Hindlimb muscle (tissue), 1 donor: ENCODE measurements at regions not wholly inside any gene's neighbourhood (a gene's known extent, or its start where the extent isn't known, plus 50 kb on each side); places are given as distances from the start of the nearest gene placed in this dataset.

ENCODE experiments used
- DNase-seq: peaks from one replicate; pipeline ENCODE4 v3.0.0-alpha.2; 2013

- DNase-seq = no peak
Measured at GRCh38 chr2:136238286-136239078, 120.5 kb upstream of the CXCR4 start.

DNA sequence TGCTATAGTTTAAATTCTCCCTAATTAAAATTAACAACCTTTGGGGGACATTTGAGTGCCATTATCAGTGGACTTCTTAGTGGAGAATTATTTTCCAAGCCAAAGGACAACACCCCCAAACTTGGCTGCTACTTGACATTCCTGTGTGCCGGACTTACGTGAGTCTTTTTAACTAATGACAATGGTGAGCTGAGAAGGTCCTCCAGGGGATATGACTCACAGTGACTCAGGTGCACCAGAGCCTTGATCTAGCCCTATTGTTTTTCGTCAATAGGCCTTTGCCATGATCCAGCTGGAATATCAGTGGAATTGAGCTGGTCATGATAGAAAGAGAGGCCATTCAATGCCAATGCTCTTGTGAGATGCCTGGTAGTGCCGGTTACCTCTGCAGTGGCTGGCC lies 118.1 kb upstream of the CXCR4 start:
- no peak for DNase-seq

GRCh38 chr2:136235546-136235945 lies 117.6 kb upstream of the CXCR4 start:
- no peak for DNase-seq

DNA sequence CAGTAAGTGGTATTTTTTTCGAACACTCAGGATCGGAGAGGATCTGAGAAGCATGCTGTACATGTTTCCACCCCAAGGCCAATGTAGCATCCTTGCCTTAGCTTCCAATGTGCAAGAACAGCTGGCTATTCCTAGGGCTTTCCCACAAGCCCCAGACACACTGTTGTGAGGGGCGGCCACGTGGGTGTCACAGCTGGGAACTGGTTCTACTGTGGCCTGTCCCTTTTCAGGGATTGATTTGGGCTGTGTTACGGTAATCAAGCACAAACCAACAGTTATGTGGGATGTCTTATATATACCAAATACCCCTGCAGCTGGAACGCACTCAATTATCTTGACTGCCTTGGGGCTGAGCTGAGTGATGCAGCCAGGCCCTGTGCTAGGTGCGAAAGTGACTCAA lies 116.3 kb upstream of the CXCR4 start:
- DNase-seq = no peak

DNA sequence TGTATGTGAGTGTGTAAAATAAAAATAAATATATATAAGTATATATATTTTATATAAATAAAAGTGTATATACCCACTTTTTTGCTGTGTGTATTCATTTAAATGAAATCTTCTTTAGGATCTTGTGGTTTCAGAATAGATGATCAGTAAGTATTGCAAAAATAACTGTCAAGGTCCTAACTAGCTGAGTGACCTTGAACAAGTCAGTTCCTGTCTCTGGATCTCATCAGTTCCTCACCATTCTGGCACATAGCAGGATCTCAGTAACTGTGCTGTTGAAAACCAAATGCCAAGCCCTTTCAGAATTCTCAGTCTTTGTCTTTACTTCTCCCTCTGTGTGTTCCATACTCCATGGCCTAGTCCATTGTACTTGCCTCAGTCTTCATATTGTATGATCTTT lies 115.3 kb upstream of the CXCR4 start:
- DNase-seq = no peak

GRCh38 chr2:136232456-136233172 lies 114.7 kb upstream of the CXCR4 start:
- no peak for DNase-seq

DNA sequence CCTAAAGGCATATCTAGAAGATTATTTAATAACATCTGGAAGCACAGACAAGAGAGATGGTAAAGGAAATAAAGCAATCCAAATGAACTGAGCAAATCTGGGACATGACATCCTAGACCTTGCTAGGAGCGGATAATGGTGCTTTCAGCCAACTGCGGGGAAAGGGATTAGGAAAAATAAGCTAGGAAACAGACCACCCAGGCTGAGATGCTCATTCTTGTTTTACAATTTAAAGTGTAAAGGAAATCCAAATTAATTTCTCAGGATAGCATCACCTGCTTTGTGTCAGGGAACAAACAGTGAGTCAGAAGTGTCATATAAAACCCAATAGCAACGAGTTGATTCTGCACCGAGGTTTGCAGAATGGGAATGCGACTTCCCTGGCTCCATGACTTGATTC lies 112.5 kb upstream of the CXCR4 start:
- no peak for DNase-seq

DNA sequence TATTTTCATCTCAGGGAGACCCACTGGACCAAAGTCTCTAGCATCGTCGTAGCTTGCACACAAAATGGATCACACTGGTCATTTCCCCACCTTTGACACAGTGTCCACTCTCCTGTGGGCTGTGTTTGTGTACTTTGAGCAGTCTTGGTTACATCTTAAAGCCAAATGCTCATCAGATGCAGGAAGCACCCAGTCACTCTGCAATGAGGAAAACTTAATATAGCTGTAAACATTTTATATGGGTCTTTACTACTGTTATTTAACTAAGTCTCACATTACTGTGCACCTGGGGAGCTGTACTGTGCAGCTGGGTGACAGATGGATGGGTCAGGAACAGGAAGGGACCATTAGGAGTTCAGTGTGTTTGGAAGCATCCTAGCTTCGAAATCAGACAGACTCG lies 109.0 kb upstream of the CXCR4 start:
- no peak for DNase-seq

DNA sequence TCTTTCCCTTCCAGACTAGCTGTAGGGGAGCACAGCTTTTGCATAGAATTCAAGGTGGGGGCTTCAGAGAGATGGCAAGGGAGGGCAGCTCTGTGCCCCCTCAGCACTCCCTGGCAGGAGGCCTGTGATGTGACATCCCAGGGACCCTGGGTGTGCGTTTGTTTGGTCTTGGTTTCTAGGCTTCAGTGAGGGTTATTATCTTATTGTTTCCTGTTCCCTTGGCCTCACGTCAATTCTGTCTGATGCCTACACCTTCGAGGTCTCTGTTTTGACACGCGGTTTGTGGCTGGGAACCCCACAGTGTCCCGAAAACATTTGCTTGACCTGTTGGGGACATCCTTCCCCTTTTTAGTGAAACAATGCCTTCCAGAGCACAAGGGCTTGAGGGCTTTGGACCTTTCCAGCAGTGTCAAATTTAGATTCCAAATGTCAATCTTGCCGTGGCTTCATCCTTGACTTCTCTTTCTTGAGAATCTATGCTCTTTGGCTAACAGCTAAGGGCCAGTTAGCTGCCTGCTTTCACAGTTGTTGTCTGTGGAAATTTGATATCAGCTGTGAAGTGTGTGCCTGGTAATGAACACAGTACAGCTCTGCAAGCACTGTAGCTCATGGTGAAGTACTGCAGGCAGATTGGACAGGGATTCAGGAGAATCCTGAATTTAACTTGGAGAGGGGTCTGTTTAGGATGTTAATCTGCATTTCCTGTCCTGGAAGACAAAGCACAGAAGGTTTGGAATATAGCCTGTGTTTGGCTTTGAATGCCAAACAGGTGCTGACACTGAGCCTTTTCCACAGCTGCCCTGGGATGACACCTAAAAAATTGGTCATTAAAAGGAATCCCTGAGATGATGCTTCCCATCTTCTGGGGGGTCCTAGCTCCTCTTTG lies 108.2 kb upstream of the CXCR4 start:
- no peak for DNase-seq

DNA sequence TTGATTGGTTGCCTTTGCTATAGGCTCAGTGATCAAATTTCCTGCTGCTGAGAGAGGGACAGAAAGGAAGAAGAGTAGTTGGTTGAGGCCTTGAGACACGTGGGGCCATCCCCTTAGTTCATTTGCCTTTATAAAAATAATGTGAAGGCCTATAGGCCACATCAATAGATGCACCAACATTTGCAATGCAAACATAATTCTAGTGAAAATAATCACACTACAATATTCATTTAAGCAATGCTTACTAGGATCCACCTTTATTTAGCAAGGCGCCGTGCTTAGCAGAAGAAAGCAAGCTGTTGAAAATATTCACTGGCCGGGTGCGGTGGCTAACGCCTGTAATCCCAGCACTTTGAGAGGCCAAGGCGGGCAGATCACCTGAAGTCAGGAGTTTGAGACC lies 105.3 kb upstream of the CXCR4 start:
- DNase-seq = no peak

DNA sequence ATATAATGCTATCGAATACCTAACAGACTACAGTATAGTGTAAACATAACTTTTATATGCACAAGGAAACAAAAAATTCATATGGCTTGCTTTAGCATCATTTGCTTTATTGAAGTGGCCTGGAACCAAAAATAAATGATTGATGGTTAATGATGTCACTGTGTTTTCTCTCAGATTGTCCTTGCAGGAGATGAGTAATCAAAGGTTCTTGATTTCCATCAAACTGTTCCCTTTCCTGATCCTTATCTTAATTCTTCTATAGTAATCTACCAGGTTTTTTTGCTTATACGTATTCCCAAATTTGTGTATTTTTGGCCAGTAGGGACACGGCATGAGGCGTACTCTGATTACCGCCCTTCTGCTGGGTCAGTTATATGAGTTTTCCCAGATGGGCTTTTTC lies 104.9 kb upstream of the CXCR4 start:
- no peak for DNase-seq

DNA sequence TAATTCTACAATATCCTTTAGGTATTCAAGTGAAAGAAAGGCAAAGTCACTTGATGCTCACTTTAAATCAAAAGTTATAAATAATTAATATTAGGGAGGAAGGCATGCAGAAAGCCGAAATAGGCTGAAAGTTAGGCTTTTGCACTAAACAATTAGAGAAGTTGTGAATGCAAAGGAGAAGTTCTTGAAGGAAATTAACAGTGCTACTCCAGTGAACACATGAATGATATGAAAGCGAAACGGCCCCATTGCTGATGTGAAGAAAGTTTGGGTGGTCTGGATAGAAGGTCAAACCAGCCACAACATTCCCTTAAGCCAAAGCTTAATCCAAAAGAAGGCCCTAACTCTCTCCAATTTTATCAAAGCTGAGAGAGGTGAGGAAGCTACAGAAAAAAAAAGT lies 103.1 kb upstream of the CXCR4 start:
- DNase-seq = no peak

GRCh38 chr2:136219963-136220362 lies 102.0 kb upstream of the CXCR4 start:
- no peak for DNase-seq

GRCh38 chr2:136219341-136219740 lies 101.4 kb upstream of the CXCR4 start:
- no peak for DNase-seq

- no peak for DNase-seq
Measured at GRCh38 chr2:136217996-136218395, 100.0 kb upstream of the CXCR4 start.

GRCh38 chr2:136215908-136216472 lies 98.0 kb upstream of the CXCR4 start:
- DNase-seq = no peak

DNA sequence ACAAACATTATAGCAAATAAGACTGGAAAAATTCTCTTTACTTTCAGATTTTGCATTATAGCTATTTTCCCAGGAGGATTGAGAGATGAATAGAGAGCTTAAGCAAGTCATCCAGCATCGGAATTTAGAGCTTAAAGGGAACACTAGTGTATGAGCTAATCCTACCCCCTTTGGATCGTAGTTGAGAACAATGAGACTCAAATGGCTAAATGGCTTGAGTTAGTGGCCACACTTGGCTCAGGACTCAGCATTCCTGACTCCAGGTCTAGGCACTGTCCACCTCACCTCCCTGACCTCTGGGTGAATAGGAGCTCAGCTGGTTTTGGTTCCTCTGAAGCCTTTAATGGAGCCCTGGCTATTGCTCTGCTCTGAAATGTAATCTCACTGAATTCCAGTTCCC lies 97.5 kb upstream of the CXCR4 start:
- DNase-seq = no peak

DNA sequence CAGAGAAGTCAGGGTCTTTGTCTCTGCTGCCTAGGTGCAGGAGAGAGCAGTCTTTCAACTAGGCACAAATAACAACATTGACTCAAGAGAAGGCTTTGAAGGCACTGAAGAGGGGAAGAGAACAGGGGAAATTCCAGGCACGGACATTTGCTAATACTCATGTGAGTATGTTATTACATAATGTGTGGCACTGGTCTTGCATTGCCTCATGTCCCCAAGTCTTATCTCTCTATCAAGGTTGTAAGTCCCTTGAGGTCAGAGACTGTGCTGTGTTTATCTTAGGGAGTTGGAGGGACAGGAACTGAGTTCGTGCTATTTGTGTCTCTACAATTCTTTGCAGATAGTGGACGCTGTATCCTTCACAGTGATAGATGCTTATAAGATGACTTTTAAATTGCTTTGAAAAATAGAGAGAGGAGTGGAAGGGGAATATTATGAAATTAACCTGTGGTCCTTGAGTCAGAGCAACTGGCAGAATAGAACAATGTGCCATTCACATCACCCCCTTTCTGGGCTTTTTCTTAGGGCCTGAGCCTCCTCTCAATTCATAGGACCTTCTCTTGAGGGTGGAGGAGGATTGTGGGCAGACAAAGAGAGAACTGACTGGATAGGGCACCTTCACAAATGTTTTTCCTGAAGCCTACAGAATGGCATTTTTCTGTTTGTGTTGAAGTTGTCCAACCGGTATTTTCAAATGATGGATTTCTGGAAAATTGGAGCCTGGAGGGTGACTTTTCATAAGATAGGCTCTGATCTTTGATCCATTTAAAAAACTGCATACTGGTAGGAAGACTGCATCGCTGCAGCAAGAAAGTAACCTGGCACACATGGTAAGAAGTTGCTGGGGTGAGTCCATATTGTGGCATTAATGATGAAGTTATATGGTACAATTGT lies 96.6 kb upstream of the CXCR4 start:
- DNase-seq = no peak

DNA sequence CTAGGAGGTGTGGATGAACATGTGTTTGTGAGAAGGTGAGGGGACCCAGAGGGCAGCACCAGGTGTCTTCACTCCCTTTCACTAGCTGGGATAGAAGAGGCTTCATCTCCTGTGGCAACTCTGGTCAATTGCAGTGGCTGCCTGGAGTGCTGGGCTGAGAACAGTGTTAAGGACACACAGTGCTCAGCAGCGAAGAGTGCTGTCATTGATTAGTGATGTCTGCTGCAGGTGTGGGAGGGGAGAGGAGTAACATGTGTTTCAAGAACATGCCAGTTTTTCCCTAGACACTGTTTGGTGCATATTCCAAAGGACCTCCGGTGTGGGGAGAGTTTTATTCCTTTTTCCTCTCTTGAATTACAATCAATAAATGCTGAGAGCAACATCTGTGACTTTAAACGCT lies 95.9 kb upstream of the CXCR4 start:
- no peak for DNase-seq

GRCh38 chr2:136212426-136213378 lies 94.8 kb upstream of the CXCR4 start:
- no peak for DNase-seq

DNA sequence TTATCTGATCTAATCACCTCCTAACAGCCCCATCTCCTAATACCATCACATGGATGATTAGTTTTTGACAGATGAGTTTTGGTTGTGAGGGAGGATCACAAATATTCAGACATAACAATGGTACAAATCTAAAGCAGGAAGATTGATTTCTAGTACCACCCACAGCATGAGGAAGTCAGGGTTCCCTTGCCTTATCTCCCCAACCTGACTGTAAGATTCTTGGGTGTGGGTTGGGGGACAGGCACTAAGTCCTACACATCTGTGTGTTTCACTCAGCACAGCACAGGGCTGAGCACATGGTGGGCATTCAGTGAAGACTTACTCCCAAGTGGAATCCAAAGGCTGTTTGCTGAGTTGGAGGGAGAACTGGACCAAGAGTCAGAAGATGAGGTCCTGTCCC lies 93.8 kb upstream of the CXCR4 start:
- no peak for DNase-seq
